Ovary (tissue), 3 donors: ENCODE measurements at regions not wholly inside any gene's neighbourhood (a gene's known extent, or its start where the extent isn't known, plus 50 kb on each side); places are given as distances from the start of the nearest gene placed in this dataset.

Experiments used
- CTCF ChIP-seq, 3 donors: fragments of 450-650 bp in 2 of 3; fragments of 200-600 bp in 1 of 3; IDR thresholded peaks; one replicate each; pipeline versions ENCODE4 v1.5.1 to v1.8.0; 2016 to 2022; ENCODE audit warnings: antibody characterized with exemption in 3 of 3, mild to moderate bottlenecking in 1 of 3
- EP300 ChIP-seq: sonication (generic); formaldehyde crosslinking; IDR thresholded peaks from one replicate; pipeline ENCODE4 v1.6.1; 2017; ENCODE audit warnings: antibody characterized with exemption
- POLR2A ChIP-seq: fragments of 450-650 bp; IDR thresholded peaks from one replicate; pipeline ENCODE4 v1.6.1; 2017; ENCODE audit warnings: antibody characterized with exemption, mild to moderate bottlenecking, moderate library complexity
- donor health status: DM: no; HTN: no; CAD: no.

GRCh38 chr14:22151121-22151520 is 437.9 kb downstream of the DAD1 start:
- TF ChIP-seq EP300 (no peak), POLR2A (no peak), CTCF (IDR thresholded peaks at IDR 0.05) (no peak)
